Hepatocyte (in vitro differentiated cells): ENCODE measurements at regions not wholly inside any gene's neighbourhood (a gene's known extent, or its start where the extent isn't known, plus 50 kb on each side); places are given as distances from the start of the nearest gene placed in this dataset.
"Not testable (repeated sequence)": the region's sequence is repeated elsewhere in the genome, so short reads cannot be mapped to it uniquely, and the experiment has no call there.

Source experiments
- CTCF ChIP-seq: fragments of 200-600 bp; sonication (generic); IDR thresholded peaks from 2 replicates; pipeline ENCODE4 v1.5.1; 2016; ENCODE audit warnings: antibody characterized with exemption, mild to moderate bottlenecking; ENCODE audit not compliant: poor library complexity
- EZH2 ChIP-seq: fragments of 200-600 bp; sonication (generic); IDR thresholded peaks from 2 replicates; pipeline ENCODE4 v1.6.1; 2016; ENCODE audit warnings: antibody characterized with exemption, mild to moderate bottlenecking, borderline replicate concordance
- EZH2phosphoT487 ChIP-seq: fragments of 200-600 bp; sonication (generic); IDR thresholded peaks from one replicate; pipeline ENCODE4 v1.6.1; 2018; ENCODE audit warnings: antibody characterized with exemption, mild to moderate bottlenecking, low read depth, moderate library complexity; ENCODE audit not compliant: unreplicated experiment, severe bottlenecking

DNA sequence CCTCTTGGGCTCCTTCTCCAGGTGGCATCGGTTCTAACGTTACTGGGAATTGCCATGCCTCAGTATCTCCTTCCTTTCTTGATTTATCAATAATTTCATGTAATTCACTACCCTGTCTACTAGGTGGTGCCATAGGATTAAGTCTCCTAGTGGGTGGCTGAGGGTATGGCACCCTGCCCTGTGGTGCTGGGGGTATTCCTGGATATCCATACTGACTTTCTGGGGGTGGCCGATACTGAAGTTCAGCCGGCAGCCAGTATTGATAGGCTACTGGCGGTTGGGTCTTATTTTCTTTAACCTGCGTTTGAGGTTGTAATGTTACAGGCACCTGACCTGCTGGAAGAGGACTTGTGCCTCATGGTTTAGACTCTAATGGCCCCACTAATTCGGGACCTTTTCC is 699.4 kb upstream of the CDH6 start:
- TF ChIP-seq CTCF, EZH2, EZH2phosphoT487: not testable (repeated sequence)
